Activated T-helper 1 cell treated with anti-CD3 and anti-CD28 coated beads, Interleukin-12 subunit alpha, Interleukin-12 subunit beta, Interleukin-2, Interleukin-4 antibody, amounts not matched to agents 30 ng/mL and 10 ng/mL and 1 ng/mL, durations not matched to agents 14 hours and 24 hours and 36 hours (primary cell): ENCODE measurements at regions not wholly inside any gene's neighbourhood (a gene's known extent, or its start where the extent isn't known, plus 50 kb on each side); places are given as distances from the start of the nearest gene placed in this dataset.

Experiments
- DNase-seq: peaks from one replicate; pipeline ENCODE4 v3.0.0; 2021; ENCODE audit warnings: low spot score
- H3K27ac Mint-ChIP-seq: one replicate; pipeline ENCODE4 v1.8.0; 2021; ENCODE audit warnings: mild to moderate bottlenecking, mixed read lengths
- H3K27me3 Mint-ChIP-seq: one replicate; pipeline ENCODE4 v1.8.0; 2022; ENCODE audit warnings: mild to moderate bottlenecking, moderate library complexity, mixed read lengths; ENCODE audit not compliant: insufficient read depth
- H3K36me3 Mint-ChIP-seq: one replicate; pipeline ENCODE4 v1.8.0; 2021; ENCODE audit warnings: low read depth, mixed read lengths
- H3K4me1 Mint-ChIP-seq: one replicate; pipeline ENCODE4 v1.8.0; 2021; ENCODE audit warnings: low read depth, mixed read lengths
- H3K4me3 Mint-ChIP-seq: one replicate; pipeline ENCODE4 v1.8.0; 2021; ENCODE audit warnings: mild to moderate bottlenecking, moderate library complexity, mixed read lengths
- H3K9me3 Mint-ChIP-seq: one replicate; pipeline ENCODE4 v1.8.0; 2021; ENCODE audit warnings: mixed read lengths
- intact Hi-C: fragments of 100-400 bp; cut with micrococcal nuclease; formaldehyde crosslinking; loops from one replicate; pipeline ENCODE4 v1.15.1; 2024

- peaks cover 3% of the 10 kb centered on the region for H3K27me3 Mint-ChIP-seq
- H3K27ac Mint-ChIP-seq = no peak overlapping the region
- no peaks in the 10 kb centered on the region for H3K4me1 Mint-ChIP-seq
- no peak for DNase-seq
- no peak overlapping the region for H3K4me3 Mint-ChIP-seq
- H3K9me3 Mint-ChIP-seq = no peaks in the 10 kb centered on the region
- intact Hi-C loops = no loop called here
- no peaks in the 10 kb centered on the region for H3K36me3 Mint-ChIP-seq
Observed at GRCh38 chr15:35161694-35162093, 76.6 kb upstream of the NANOGP8 start.

GRCh38 chr15:35159170-35159569 lies 74.1 kb upstream of the NANOGP8 start:
- intact Hi-C loops = no loop called here
- peaks cover 3% of the 10 kb centered on the region for H3K27me3 Mint-ChIP-seq
- no peaks in the 10 kb centered on the region for H3K36me3 Mint-ChIP-seq
- H3K27ac Mint-ChIP-seq = no peak overlapping the region
- no peak overlapping the region for H3K4me3 Mint-ChIP-seq
- DNase-seq = no peak
- no peaks in the 10 kb centered on the region for H3K9me3 Mint-ChIP-seq
- H3K4me1 Mint-ChIP-seq = no peaks in the 10 kb centered on the region

GRCh38 chr15:35151782-35152181 lies 66.7 kb upstream of the NANOGP8 start:
- intact Hi-C loops = no loop called here
- no peaks in the 10 kb centered on the region for H3K36me3 Mint-ChIP-seq
- H3K4me1 Mint-ChIP-seq = no peaks in the 10 kb centered on the region
- H3K27ac Mint-ChIP-seq = no peak overlapping the region
- H3K4me3 Mint-ChIP-seq = no peak overlapping the region
- H3K27me3 Mint-ChIP-seq = peaks cover 3% of the 10 kb centered on the region
- H3K9me3 Mint-ChIP-seq = no peaks in the 10 kb centered on the region
- DNase-seq = no peak

GRCh38 chr15:35151381-35151780 lies 66.3 kb upstream of the NANOGP8 start:
- intact Hi-C loops = no loop called here
- no peak overlapping the region for H3K27ac Mint-ChIP-seq
- DNase-seq = no peak
- H3K4me3 Mint-ChIP-seq = no peak overlapping the region
- no peaks in the 10 kb centered on the region for H3K9me3 Mint-ChIP-seq
- no peaks in the 10 kb centered on the region for H3K4me1 Mint-ChIP-seq
- H3K36me3 Mint-ChIP-seq = no peaks in the 10 kb centered on the region
- peaks cover 3% of the 10 kb centered on the region for H3K27me3 Mint-ChIP-seq

- no peak overlapping the region for H3K27ac Mint-ChIP-seq
- peaks cover 3% of the 10 kb centered on the region for H3K27me3 Mint-ChIP-seq
- no peaks in the 10 kb centered on the region for H3K4me1 Mint-ChIP-seq
- intact Hi-C loops = no loop called here
- no peaks in the 10 kb centered on the region for H3K36me3 Mint-ChIP-seq
- no peak overlapping the region for H3K4me3 Mint-ChIP-seq
- DNase-seq = no peak
- no peaks in the 10 kb centered on the region for H3K9me3 Mint-ChIP-seq
Observed at GRCh38 chr15:35150361-35150760, 65.3 kb upstream of the NANOGP8 start.

- DNase-seq = no peak
- no peaks in the 10 kb centered on the region for H3K36me3 Mint-ChIP-seq
- peaks cover 5% of the 10 kb centered on the region for H3K27me3 Mint-ChIP-seq
- intact Hi-C loops = no loop called here
- no peaks in the 10 kb centered on the region for H3K4me1 Mint-ChIP-seq
- no peak overlapping the region for H3K27ac Mint-ChIP-seq
- H3K4me3 Mint-ChIP-seq = no peak overlapping the region
- no peaks in the 10 kb centered on the region for H3K9me3 Mint-ChIP-seq
Observed at GRCh38 chr15:35145336-35145735, 60.2 kb upstream of the NANOGP8 start.

GRCh38 chr15:35142578-35142977 lies 57.5 kb upstream of the NANOGP8 start:
- no peak overlapping the region for H3K27ac Mint-ChIP-seq
- no peaks in the 10 kb centered on the region for H3K9me3 Mint-ChIP-seq
- DNase-seq = no peak
- no peak overlapping the region for H3K4me3 Mint-ChIP-seq
- H3K27me3 Mint-ChIP-seq = peaks cover 5% of the 10 kb centered on the region
- H3K36me3 Mint-ChIP-seq = no peaks in the 10 kb centered on the region
- H3K4me1 Mint-ChIP-seq = no peaks in the 10 kb centered on the region
- intact Hi-C loops = no loop called here

- intact Hi-C loops = no loop called here
- Mint-ChIP-seq H3K4me1 (no peaks in the 10 kb centered on the region), H3K27me3 (peaks cover 3% of the 10 kb centered on the region), H3K27ac (no peak overlapping the region), H3K4me3 (no peak overlapping the region), H3K9me3 (no peaks in the 10 kb centered on the region), H3K36me3 (no peaks in the 10 kb centered on the region)
- DNase-seq = no peak
Observed at GRCh38 chr15:35141743-35142471, 56.8 kb upstream of the NANOGP8 start.

- no peak for DNase-seq
- no peaks in the 10 kb centered on the region for H3K36me3 Mint-ChIP-seq
- intact Hi-C loops = no loop called here
- H3K27ac Mint-ChIP-seq = no peak overlapping the region
- H3K4me1 Mint-ChIP-seq = no peaks in the 10 kb centered on the region
- H3K4me3 Mint-ChIP-seq = no peak overlapping the region
- no peaks in the 10 kb centered on the region for H3K9me3 Mint-ChIP-seq
- no peaks in the 10 kb centered on the region for H3K27me3 Mint-ChIP-seq
Observed at GRCh38 chr15:35139822-35140221, 54.7 kb upstream of the NANOGP8 start.

GRCh38 chr15:35137190-35137574 lies 52.1 kb upstream of the NANOGP8 start:
- Mint-ChIP-seq H3K27ac (no peak overlapping the region), H3K4me3 (no peak overlapping the region), H3K27me3 (no peaks in the 10 kb centered on the region), H3K4me1 (no peaks in the 10 kb centered on the region), H3K36me3 (no peaks in the 10 kb centered on the region), H3K9me3 (no peaks in the 10 kb centered on the region)
- intact Hi-C loops = no loop called here
- no peak for DNase-seq

GRCh38 chr15:35136321-35137189 lies 51.5 kb upstream of the NANOGP8 start:
- intact Hi-C loops = no loop called here
- Mint-ChIP-seq H3K4me3 (no peak overlapping the region), H3K36me3 (no peaks in the 10 kb centered on the region), H3K27ac (no peak overlapping the region), H3K4me1 (no peaks in the 10 kb centered on the region), H3K9me3 (no peaks in the 10 kb centered on the region), H3K27me3 (no peaks in the 10 kb centered on the region)
- no peak for DNase-seq
